ENCODE measurements at regions not wholly inside any gene's neighbourhood (a gene's known extent, or its start where the extent isn't known, plus 50 kb on each side); places are given as distances from the start of the nearest gene placed in this dataset.

DNA sequence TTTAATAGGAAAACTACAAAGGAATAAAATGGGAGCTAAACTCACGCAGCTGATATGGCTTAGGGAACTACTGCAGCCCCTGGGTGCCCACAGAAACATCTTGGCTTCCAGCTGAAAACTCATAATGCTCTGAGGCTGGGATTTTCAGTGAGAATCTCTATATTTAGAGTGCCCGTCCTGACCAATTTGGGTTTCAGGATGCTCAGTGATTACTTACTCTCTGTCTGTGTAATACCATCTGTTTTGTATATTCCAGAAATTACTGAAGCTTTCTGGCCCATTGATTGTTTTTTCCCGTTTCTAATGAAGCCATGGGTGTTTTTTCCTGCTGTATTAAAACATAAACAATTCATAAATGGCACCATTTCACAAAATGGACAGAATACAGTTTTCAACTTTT lies 50.6 kb upstream of the ZNF385D start:
- DNase-seq (ENCODE audit: low read depth) = no peak

DNA sequence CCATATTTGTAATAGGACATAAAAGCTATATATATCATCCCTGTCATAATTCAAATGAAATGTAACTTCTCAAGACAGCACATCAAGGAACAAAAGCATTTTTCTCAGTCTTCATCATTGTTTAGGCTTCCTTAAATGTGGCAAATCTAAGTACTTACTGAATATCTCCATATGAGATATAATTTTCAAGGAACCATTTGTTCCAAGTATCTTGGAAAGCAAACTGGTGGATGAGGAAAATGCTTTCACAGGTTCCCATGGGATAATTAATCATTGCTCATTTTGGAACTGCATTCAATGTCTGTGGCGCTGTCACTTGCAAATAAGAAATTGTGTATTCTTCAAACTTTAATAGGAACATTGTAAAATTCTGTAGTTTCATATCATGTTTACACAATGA lies 52.6 kb upstream of the ZNF385D start:
- no peak for DNase-seq (ENCODE audit: low read depth)

DNA sequence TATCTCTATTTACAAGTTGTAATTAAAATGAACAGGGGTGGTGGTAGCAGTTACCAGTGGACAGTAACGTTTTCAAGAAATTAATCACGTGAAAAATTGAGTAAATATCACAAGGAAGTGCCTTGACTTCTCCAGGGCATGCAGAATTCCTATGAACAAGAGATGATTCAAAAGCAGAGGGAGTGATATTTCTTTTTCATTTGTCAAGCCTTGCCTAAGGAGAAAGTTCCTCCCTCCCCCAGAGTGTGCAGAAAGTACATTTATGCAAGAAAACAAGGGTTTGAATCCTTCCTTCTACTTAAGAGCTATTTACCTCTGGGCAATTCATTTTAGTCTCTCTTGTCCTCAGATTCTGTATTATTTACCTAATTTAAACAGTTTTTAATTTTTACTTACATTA lies 53.3 kb upstream of the ZNF385D start:
- no peak for DNase-seq (ENCODE audit: low read depth)

- no peak for DNase-seq (ENCODE audit: low read depth)
Observed at GRCh38 chr3:21806733-21807132, 55.7 kb upstream of the ZNF385D start.

- no peak for DNase-seq (ENCODE audit: low read depth)
Observed at GRCh38 chr3:21825684-21826083, 74.7 kb upstream of the ZNF385D start.

DNA sequence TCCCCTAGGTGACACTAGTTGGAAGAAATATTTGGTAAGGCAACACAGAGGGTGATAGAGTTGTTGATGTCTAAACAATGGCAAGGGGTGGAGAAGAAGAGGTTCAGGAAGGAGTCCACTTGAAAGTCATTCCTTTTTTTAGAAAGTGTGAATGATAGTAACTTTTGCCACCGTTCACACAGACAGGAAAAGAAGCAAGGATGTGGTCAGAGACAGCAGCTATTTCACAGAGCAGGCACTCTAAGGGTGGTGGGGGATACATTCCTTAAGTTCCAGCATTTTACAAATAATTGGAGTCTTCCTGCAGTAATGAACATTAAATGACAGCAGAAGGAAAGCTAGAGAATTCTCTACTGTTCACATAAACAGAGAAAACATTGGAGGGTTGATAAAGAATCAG lies 75.4 kb upstream of the ZNF385D start:
- DNase-seq (ENCODE audit: low read depth) = no peak

DNA sequence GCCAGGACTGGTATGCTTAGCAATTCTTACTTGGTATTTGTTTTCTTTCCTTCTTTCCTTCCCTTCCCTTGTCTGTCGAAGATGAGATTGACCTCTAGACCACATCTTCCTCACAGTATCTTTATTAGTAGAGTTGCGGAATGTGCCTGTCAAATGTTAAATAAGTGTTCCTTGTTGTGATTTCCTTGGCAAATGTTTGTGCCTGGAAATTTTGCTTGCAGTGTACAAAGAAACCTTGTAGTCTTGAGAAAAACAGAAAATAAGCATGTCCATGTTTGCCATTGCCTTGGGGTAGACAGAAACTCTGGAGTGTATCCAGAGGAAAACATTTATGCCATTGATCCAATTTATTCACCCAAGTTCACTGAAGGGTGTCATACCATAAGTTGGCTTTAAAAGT lies 79.5 kb upstream of the ZNF385D start:
- DNase-seq (ENCODE audit: low read depth) = no peak

DNA sequence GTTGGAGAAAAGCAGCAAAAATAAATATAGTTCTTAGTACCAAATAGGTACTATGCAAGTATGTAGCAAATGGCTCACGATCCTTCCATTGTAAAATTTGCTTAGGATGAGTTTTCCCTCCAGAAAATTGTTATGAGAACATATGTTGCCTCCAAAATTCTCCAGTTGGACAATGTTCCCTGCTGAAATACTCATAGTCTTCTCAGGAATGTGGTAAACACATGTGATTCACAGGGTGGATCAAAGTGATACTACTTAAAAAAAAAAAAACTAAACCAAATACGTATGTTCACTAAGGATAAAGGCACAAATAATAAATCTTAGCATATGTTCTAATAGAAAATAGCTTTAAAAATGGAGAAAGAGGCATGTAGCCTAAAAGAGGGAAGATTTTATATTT lies 84.3 kb upstream of the ZNF385D start:
- DNase-seq (ENCODE audit: low read depth) = no peak

GRCh38 chr3:21836227-21836626 lies 85.2 kb upstream of the ZNF385D start:
- DNase-seq (ENCODE audit: low read depth) = no peak

DNA sequence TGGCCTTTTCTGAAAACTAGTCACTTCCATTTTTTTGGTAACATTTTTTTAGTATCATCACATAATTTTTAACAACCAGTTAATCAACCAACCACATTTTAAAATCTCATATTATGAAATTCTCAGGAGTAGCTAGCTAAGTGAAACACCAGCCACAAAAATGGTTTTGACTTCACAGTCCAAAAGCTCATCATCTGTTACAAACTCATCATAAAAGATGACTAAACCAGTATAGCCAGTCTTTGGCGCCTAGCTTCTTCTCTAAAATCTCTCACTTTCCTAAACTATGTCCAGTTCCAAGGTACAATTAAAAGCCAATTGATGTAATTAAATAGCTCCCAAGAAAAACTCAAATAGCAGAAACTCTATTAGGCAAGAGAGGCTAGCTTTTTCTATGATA lies 88.2 kb upstream of the ZNF385D start:
- DNase-seq (ENCODE audit: low read depth) = no peak

DNA sequence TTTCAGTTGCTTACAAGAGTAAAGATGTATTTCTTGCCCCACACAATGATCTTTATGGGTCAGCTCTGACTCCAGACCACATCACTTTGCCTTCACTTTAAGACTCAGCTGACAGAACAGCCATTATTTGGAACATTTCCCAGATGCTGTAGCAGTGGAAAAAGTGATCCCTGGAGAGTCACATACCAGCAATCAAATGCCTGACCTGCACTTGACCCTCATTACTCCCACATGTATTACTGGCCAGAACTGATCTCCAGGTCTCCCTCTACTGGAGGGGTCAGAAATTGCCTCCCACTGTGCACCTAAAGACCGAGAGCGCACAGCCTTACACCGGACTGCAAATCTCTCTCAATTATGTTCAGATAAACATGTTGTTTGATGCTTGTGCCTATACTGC lies 88.6 kb upstream of the ZNF385D start:
- peak; percentile 83 for DNase-seq (ENCODE audit: low read depth)

DNA sequence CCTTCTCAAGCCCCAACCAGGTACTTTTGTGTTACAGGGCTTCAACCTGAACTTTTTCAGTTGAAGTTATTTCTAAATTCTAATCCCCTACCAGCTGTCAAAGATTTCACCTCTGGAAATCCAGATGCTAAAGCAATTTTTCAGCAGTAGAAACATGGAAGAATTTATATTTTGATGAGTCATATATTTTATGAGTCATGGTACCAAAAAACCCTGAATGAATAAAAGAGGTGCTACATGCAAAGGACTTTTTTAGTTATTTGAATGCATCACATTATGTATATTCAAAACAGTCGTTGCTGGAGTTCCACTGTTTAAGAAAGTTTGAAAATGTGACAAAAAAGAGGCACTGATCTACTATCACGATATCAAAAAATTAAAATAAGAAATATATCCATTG lies 96.0 kb upstream of the ZNF385D start:
- no peak for DNase-seq (ENCODE audit: low read depth)

GRCh38 chr3:21859124-21860081 lies 108.4 kb upstream of the ZNF385D start:
- DNase-seq (ENCODE audit: low read depth) = no peak

- no peak for DNase-seq (ENCODE audit: low read depth)
Observed at GRCh38 chr3:21860082-21860475, 109.1 kb upstream of the ZNF385D start.

DNA sequence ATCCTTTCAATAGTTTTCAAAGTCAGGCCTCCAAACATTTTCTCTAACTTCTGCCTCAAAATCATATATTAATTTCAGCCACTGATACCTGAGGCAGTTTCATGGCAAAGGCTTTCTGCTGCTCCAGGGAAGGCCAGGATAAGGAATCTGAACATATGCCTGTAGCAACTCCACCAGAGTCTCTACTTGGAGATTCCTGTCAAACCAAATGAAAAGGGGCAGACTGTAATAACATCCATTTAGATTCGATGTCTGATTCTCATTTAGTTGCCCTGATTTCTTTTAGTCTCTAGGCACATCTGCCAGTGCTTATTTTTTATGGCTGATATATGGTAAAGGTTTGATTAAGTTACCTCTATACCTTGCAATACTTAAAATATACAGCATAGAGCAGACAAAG lies 109.6 kb upstream of the ZNF385D start:
- no peak for DNase-seq (ENCODE audit: low read depth)

DNA sequence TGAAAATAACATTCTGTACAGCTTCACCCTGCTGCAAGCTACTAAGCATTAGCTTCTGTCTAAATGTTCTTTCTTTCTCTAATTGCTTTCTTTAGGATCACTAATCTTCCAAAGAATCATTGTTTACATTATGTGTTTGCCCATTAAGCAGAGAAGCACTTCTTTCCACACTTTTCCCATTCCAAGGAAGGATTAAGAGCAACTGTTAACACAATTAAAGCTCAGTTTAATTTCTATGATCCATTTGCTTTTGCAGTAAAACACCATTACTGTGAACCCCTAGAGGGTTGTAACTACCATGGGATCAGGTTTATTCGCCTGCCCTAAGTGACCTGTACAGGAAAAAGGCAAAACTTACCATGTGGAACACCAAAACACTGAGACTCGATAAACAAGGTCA lies 125.8 kb upstream of the ZNF385D start:
- no peak for DNase-seq (ENCODE audit: low read depth)

DNA sequence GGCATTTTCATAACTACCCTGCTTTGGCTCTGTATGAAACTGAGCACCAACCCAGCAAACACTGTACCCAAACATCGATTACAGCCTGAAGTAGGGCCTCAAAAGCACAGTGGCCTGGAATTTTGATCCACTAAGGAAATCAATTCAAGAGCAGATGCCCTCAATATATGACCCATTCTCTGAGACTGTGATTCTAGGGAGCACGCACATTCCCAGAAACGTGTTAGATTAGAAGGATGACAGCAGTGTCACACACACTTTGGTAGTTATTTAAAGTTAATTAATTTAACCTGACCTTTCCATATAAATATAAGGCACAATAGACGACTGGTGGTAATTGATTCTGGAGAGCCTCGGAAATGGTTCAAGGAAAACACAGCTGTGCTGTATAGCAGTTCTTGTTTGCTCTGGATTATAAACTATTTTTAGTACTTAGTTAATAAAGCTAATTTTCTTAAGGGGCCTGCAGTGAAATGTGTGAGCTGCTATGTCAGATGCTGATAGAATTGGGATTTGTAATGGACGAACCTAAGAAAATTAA lies 126.3 kb upstream of the ZNF385D start:
- no peak for DNase-seq (ENCODE audit: low read depth)

GRCh38 chr3:21879184-21879886 lies 128.3 kb upstream of the ZNF385D start:
- no peak for DNase-seq (ENCODE audit: low read depth)

GRCh38 chr3:21888656-21889055 lies 137.6 kb upstream of the ZNF385D start:
- no peak for DNase-seq (ENCODE audit: low read depth)

DNA sequence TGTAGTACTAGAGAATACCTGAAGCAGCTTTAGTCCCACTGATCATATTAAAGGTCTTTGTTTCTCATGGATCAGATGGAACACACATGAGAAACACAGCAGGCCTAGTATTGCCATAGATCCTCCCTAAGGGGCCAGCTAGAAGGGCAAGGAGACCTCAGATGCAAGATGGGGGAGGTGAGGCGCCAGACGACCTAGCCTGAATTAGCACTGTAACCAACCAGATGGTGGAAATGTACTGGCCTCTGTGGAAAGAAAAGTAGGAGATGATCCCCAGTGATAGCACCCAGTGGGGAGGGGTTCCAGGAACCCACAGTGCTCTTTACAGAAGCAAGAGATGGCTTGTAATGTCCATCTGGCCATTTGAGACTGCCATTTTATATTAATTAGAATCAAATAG lies 138.2 kb upstream of the ZNF385D start:
- no peak for DNase-seq (ENCODE audit: low read depth)

DNA sequence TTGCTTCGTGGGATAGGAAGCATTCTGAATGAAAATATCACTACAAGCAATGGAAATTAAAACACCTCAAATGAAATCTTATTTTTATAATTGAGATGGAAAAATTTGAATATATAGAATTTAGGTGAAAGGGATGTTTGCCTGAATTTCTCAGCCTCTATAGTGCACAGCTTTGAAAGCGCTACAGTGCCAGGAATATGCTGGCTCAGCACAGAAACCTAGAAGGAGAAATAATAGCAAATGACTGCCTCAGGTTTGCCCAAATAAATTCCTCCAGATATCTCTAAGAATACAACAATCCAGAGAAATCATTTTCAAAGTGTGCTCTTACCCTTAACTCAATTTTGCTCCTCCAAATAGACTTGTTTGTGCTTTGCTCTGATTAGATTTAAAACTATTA lies 141.1 kb upstream of the ZNF385D start:
- no peak for DNase-seq (ENCODE audit: low read depth)

DNA sequence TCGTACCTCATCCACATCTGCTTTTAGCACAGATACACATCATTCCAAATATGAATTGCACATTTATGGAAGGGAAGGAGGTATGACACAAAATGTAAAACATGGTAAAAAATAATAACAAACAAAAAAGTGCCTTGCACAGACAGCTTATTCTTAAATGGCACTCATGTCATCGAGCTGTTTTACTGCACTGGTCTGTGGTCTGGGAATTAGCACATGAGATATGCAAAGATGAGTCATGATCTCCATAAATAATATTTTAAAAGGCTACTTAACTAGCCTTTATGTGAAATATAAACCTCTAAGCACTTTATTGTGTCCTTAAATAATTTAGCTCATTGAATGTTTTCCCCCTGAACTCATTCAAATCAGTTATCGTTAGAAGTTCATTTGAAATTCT lies 142.2 kb upstream of the ZNF385D start:
- no peak for DNase-seq (ENCODE audit: low read depth)
